H4 (cell line): ENCODE measurements at regions not wholly inside any gene's neighbourhood (a gene's known extent, or its start where the extent isn't known, plus 50 kb on each side); places are given as distances from the start of the nearest gene placed in this dataset.
"Not testable (repeated sequence)": the region's sequence is repeated elsewhere in the genome, so short reads cannot be mapped to it uniquely, and the experiment has no call there.

Experiments used
- DNase-seq: peaks from one replicate; pipeline ENCODE4 v3.0.0-alpha.2; 2015; ENCODE audit warnings: low spot score

DNA sequence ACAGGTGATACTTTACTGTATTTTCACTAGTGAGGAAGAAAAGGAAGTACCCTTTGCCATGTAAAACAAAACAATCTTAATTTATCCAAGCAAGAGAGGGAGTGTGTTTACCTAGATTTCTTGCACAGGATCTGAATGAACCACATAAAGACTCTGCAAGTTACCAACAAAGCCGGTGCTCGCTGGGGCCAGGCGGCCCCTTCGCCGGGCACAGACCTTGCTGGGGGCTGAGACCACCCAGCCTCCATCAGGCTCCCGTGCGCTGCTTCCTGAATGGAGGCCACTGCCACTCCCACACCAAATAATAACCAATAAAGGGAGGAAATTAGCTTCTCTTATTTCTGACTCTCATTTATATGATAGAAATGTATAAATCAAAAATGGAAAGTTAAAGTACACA lies 625.0 kb upstream of the ADARB2 start:
- DNase-seq = no peak

- no peak for DNase-seq
These were observed 621.3 kb upstream of the ADARB2 start for GRCh38 chr10:2358586-2358985.

DNA sequence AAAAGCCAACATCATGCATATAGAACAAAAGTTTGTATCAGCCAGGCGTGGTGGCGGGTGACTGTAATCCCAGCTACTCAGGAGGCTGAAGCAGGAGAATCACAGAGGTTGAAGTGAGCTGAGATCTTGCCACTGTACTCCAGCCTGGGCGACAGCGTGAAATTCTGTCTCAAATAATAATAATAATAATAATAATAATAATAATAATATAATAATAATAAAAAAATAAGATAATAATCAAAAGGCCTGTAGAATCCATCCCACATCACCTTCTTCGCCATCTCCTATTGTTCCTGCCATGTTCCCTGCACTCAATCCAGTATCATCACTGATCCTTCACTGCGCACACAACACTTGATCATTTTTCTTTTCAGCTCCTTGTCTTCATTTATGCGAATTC lies 619.3 kb upstream of the ADARB2 start:
- no peak for DNase-seq

GRCh38 chr10:2351566-2351965 lies 614.2 kb upstream of the ADARB2 start:
- DNase-seq = peak; percentile 10

- no peak for DNase-seq
These were observed 604.9 kb upstream of the ADARB2 start for GRCh38 chr10:2342206-2342605.

GRCh38 chr10:2340831-2341647 lies 603.7 kb upstream of the ADARB2 start:
- no peak for DNase-seq

DNA sequence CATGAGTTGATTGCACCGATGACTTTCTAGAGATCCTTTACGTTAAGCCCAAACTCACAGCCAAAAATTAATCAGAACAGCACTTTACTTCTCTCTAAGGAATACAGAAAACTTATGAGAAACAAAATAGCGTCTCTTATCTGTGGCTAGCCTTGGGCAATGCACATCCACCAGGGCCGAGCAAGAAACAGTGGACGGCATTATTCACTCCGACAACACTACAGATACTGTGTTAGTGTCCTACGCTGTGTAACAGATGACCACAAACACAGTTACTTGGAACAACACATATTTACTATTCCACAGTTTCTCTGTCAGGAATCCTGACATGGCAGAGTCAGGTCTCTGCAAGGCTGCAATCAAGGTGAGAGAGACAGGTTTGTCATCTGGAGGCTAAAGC lies 598.3 kb upstream of the ADARB2 start:
- no peak for DNase-seq

- no peak for DNase-seq
These were observed 597.2 kb upstream of the ADARB2 start for GRCh38 chr10:2334575-2334974.

GRCh38 chr10:2329082-2329481 lies 591.8 kb upstream of the ADARB2 start:
- DNase-seq = no peak

DNA sequence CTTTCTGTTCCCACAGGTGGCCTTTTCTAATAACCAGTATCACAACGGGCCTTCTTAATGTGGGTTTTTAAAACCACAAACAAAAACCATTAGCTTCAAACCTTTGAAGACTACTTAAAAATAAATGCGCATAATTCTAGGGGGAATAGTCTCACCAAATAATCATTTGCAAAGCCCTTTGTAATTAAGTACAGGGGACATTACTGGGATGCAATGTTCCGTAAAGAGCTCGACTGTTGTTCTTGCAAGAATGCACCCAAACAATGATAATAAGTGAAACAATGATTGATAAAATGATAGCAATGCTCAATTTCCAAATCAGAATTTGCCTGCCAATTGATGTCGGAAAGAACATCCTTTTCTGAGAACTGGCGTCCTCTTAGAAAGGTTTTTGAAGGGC lies 589.1 kb upstream of the ADARB2 start:
- DNase-seq = no peak

DNA sequence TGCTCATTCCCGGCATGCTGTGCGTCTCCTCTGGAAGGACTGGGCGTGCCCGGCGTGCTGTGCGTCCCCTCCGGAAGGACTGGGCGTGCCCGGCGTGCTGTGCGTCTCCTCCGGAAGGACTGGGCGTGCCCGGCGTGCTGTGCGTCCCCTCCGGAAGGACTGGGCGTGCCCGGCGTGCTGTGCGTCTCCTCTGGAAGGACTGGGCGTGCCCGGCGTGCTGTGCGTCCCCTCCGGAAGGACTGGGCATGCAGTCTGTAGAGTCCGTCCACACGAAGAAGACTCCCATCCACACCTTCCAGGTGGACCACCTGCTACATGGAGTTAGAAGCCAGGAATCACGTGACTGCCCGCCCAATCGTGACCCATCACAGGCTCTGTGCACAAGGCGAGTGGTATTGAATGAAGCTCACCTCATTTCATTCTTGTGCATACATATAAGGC lies 577.7 kb upstream of the ADARB2 start:
- not testable (repeated sequence) for DNase-seq

GRCh38 chr10:2306081-2306480 lies 568.8 kb upstream of the ADARB2 start:
- DNase-seq = no peak

- DNase-seq = no peak
These were observed 565.8 kb upstream of the ADARB2 start for GRCh38 chr10:2303169-2303568.

- no peak for DNase-seq
These were observed 563.9 kb upstream of the ADARB2 start for GRCh38 chr10:2301227-2301626.

DNA sequence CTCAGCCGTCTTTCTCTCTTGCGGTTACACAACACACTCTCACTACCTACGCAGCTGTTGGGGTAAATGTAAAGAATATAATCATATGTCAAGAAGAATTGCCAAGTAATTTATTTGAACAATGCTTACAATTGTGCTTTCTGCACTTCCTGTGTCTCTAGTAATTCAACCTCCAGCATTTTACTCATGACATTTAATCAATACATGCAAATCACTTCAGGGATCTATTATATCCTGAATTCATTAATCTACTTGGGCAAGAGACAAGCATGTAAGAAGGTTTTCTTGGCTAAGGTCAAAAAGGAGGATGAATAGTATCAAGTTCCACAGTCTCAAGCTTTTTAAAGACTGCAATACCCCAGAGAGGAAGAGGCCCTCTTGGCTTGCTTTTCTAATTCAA lies 562.9 kb upstream of the ADARB2 start:
- DNase-seq = no peak

DNA sequence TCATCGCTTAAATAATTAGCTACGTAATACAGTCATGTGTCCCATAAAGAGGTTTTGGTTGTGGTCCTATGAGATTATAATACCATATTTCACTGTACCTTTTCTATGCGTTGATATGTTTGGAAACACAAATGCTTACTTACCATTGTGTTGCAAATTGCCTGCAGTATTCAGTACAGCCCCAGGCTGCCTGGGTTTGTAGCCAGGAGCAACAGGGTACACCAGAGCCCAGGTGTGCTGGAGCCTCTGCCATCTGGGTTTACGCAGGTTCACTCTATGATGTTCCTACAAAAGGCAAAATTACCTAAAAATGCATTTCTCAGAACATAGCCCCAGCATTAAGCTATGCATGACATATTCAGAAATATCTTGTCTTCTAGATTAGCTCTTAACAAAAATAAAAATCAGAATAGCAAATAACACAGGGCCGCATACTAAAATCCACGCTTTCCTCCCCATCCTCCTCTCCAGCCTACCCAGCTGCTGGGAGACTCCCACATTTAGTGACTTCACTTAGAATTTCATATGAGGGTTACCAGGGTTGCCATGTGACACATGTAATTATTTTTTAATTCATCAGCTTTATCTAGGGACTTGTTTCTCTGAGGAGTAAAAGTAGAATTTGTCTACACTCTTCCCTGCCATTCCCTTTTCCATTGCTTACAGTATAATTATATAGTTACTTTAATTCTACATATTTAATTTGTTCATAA lies 559.0 kb upstream of the ADARB2 start:
- no peak for DNase-seq

- DNase-seq = no peak
These were observed 557.4 kb upstream of the ADARB2 start for GRCh38 chr10:2294739-2295138.

GRCh38 chr10:2284071-2284470 lies 546.7 kb upstream of the ADARB2 start:
- no peak for DNase-seq

DNA sequence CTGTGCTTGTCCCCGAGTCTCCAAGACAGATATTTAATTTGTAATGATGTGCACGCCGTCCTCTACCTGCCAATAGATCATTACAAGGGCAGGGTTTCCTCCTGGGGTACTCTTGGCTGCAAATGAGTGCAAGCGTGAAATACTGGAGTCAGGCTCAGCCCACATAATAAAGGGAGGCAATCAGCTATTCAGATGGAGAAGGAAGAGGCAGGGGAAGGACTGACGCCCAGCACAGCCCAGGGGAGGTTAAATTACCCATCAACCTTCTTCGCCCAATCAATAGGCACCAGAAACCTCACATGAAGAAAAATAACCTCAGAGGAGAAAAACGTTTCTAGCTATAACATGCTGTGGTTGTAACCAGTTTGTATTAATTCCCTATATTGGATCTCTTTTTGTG lies 544.9 kb upstream of the ADARB2 start:
- DNase-seq = no peak

DNA sequence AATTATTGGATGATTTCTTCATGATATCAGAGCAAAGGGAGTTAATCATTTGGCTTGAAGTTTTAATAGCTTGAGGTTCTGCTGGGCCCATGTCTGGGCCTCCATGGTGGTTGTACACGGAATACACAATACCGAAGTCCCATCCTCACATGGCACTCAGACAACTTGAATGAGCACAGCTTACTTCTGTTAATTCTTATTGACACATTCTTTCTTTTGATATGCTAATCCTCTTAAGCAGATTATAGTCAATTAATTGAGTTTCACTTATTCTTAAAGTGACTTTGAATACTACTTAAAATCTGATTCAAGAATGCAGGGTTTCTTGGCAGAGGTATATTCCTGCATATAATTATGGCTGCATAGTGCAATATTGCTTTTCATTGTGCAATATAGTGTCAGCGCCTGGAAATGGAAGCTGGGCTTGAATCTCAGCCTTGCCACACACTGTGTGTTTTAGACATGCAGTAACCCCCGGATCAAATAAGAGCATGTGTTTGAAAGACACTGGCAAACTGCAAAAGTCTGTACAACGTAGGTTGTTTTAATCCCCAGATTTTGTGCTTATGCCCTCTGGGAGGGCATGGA lies 543.5 kb upstream of the ADARB2 start:
- no peak for DNase-seq

DNA sequence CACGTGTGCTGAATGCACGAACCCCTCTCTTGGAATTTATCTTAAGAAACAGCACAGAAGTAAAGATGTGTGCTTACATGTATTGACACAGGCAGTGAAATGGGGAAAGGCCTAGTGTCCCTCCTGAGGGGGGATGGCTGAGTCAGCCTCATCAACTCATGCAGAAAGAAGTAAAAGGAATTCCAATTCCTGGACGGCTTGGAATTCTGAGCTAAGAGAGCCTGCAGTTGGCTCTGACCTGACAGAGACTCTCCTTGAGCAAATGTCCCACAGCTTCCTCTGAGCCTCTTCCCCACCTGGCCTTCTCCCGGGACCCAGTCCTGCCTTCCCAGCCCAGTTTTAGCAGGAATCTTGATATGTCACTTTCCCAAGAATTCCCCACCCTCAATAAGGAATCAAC lies 542.4 kb upstream of the ADARB2 start:
- no peak for DNase-seq

- no peak for DNase-seq
These were observed 541.0 kb upstream of the ADARB2 start for GRCh38 chr10:2278363-2278762.

DNA sequence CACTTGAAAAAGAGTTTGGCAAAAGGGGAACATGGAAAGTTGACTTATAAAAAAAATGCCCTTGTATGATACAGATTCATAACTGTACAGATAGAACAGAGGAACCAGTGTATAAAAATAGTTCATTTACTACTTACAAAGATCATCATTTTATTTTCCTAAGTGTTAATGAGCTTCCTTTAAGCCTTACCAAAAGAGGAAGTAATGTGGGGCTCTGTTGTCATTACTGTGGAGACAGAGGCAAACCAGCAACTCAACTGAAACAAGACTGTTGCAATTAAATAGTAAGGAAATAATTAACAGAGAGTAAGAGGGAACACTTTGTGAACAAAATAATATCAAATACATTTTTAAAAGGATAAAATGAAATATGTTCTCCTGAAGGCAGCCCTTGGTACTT lies 526.2 kb upstream of the ADARB2 start:
- no peak for DNase-seq
